ENCODE measurements at regions not wholly inside any gene's neighbourhood (a gene's known extent, or its start where the extent isn't known, plus 50 kb on each side); places are given as distances from the start of the nearest gene placed in this dataset.

GRCh38 chr7:106772655-106773108 lies 92.4 kb upstream of the PIK3CG start:
- Histone ChIP-seq H3K36me3 (replicated peaks) (no peaks in the 10 kb centered on the region), H3K27ac (peak overlapping the region; percentile 49), H3K4me3 (ENCODE audit: low read depth, low read length) (no peak overlapping the region), H3K27me3 (replicated peaks) (no peaks in the 10 kb centered on the region)
- in situ Hi-C loops (cut with HindIII; ENCODE audit: low pct_ligation_motif_present, low sequenced_read_pairs), result no loop called here
- no peak for TF ChIP-seq CTCF (IDR thresholded peaks at IDR 0.05; ENCODE audit: low read depth, low read length, missing control alignments)
- peak; percentile 11 for DNase-seq

GRCh38 chr7:106773228-106773627 lies 91.9 kb upstream of the PIK3CG start:
- peak overlapping the region; percentile 23 for H3K27ac ChIP-seq
- no peak overlapping the region for H3K4me3 ChIP-seq (ENCODE audit: low read depth, low read length)
- no peak for DNase-seq
- in situ Hi-C loops (cut with HindIII; ENCODE audit: low pct_ligation_motif_present, low sequenced_read_pairs), result no loop called here
- H3K36me3 ChIP-seq (replicated peaks), result no peaks in the 10 kb centered on the region
- no peaks in the 10 kb centered on the region for H3K27me3 ChIP-seq (replicated peaks)
- no peak for TF ChIP-seq CTCF (IDR thresholded peaks at IDR 0.05; ENCODE audit: low read depth, low read length, missing control alignments)

DNA sequence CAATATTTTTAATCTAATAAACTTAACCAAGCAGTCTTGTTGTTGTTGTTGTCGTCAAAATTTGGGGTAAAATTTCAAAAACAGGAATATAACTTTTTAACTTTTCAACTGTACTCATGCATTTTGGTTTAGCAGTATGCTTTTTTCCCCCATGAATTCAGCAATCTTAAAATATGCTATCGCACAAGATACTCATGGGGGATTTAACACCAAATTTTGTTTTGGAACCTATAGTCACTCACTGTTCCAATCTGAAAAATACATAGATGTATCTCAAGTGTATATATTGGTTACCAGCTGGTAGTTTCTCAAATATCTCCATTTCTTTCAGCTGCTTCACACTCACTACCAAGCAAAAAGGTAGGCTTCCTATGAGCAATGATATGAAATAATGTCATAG lies 91.4 kb upstream of the PIK3CG start:
- Histone ChIP-seq H3K36me3 (replicated peaks) (no peaks in the 10 kb centered on the region), H3K27me3 (replicated peaks) (no peaks in the 10 kb centered on the region), H3K27ac (no peak overlapping the region), H3K4me3 (ENCODE audit: low read depth, low read length) (no peak overlapping the region)
- no peak for DNase-seq
- in situ Hi-C loops (cut with HindIII; ENCODE audit: low pct_ligation_motif_present, low sequenced_read_pairs), result no loop called here
- TF ChIP-seq CTCF (IDR thresholded peaks at IDR 0.05; ENCODE audit: low read depth, low read length, missing control alignments), result no peak

DNA sequence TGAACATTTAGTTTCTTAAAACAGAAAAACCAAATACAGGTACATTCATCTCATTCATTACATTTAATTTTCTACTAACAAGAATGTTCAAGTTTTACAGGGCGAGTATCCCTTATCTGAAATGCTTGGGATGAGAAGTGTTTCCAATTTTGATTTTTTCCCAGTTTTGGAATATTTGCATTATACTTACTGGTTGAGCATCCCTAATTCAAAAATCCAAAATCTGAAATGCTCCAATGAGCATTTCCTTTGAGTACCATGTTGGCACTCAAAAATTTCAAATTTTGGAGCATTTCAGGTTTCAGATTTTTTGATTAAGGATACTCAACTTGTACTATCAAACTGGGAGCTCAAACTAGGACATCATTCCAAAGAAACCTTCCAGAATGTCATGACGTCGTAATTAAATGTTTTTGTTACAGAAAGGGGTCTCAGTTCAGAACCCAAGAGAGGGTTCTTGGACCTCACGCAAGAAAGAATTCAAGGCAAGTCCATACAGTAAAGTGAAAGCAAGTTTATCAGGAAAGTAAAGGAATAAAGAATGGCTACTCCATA lies 90.8 kb upstream of the PIK3CG start:
- Histone ChIP-seq H3K27me3 (replicated peaks) (no peaks in the 10 kb centered on the region), H3K36me3 (replicated peaks) (no peaks in the 10 kb centered on the region), H3K4me3 (ENCODE audit: low read depth, low read length) (no peak overlapping the region), H3K27ac (peak overlapping the region; percentile 84)
- DNase-seq, result no peak
- in situ Hi-C loops (cut with HindIII; ENCODE audit: low pct_ligation_motif_present, low sequenced_read_pairs), result no loop called here
- TF ChIP-seq CTCF (IDR thresholded peaks at IDR 0.05; ENCODE audit: low read depth, low read length, missing control alignments), result no peak

GRCh38 chr7:106774768-106775551 lies 90.1 kb upstream of the PIK3CG start:
- peak overlapping the region; percentile 84 for H3K27ac ChIP-seq

More at GRCh38 chr7:106774768-106775551, 90.1 kb upstream of the PIK3CG start:
- Histone ChIP-seq H3K27me3 (replicated peaks) (no peaks in the 10 kb centered on the region), H3K4me3 (ENCODE audit: low read depth, low read length) (peak overlapping the region; percentile 18), H3K36me3 (replicated peaks) (no peaks in the 10 kb centered on the region)
- peak; percentile 93 for DNase-seq
- no peak for TF ChIP-seq CTCF (IDR thresholded peaks at IDR 0.05; ENCODE audit: low read depth, low read length, missing control alignments)
- in situ Hi-C loops (cut with HindIII; ENCODE audit: low pct_ligation_motif_present, low sequenced_read_pairs), result no loop called here
